ENCODE measurements at regions not wholly inside any gene's neighbourhood (a gene's known extent, or its start where the extent isn't known, plus 50 kb on each side); places are given as distances from the start of the nearest gene placed in this dataset.

DNA sequence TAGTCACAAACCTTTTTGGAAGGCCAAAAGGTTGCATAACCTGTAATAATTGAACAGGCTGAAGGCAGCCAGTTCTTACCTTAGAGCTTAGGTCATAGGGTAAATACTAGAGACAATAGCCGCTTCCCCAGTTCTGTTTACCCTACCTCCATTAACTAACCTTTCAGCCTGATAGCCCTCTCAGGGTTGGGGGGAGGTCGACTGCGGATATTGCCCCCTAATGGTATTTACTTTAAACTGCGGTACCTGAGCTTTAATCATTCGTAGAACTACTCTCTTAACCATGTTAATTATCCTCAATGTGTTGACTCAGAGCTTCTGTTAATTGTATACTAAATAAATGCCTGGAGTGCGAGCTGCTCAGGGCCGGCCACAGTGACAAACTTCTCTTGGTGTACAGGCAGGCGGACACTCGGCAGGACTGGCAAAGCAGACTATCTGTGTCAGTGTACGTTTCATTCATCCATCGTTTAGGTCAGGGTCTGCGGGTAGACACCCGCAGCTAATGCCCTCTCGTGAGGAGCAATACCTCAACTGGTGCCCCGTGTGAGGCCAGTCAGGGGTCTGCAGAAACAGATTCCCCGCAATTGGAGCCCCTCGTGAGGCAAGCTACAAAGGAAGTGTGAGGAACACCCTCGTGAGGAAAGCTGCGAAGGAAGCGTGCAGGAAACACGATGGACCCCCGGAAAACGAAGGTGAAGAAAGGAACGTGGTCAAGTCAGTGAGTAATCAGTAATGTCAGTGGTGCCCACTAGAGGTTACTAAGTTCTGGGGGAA is 115.3 kb upstream of the SCN7A start:
- Histone ChIP-seq H3K27ac (no peak overlapping the region), H3K4me3 (no peak overlapping the region), H3K9me3 (replicated peaks in 1 of 3) (no peaks in the 10 kb centered on the region), H3K36me3 (replicated peaks in 1 of 2) (no peaks in the 10 kb centered on the region), H3K27me3 (no peaks in the 10 kb centered on the region), H3K4me1 (replicated peaks in 1 of 2) (no peaks in the 10 kb centered on the region)
- TF ChIP-seq POLR2A (IDR thresholded peaks at IDR 0.05), result no peak
- intact Hi-C loops (cut with DNase I), result no loop called here
- DNase-seq, result no peak
- 62 to 82% (median 70%) methylated on average over 23 to 24 of the region's 24 CpGs for WGBS, 4 donors

GRCh38 chr2:166607880-166608279 is 113.8 kb upstream of the SCN7A start:
- no peaks in the 10 kb centered on the region for H3K9me3 ChIP-seq (replicated peaks in 1 of 3)
- intact Hi-C loops (cut with DNase I), result no loop called here
- TF ChIP-seq, protein P1, sequence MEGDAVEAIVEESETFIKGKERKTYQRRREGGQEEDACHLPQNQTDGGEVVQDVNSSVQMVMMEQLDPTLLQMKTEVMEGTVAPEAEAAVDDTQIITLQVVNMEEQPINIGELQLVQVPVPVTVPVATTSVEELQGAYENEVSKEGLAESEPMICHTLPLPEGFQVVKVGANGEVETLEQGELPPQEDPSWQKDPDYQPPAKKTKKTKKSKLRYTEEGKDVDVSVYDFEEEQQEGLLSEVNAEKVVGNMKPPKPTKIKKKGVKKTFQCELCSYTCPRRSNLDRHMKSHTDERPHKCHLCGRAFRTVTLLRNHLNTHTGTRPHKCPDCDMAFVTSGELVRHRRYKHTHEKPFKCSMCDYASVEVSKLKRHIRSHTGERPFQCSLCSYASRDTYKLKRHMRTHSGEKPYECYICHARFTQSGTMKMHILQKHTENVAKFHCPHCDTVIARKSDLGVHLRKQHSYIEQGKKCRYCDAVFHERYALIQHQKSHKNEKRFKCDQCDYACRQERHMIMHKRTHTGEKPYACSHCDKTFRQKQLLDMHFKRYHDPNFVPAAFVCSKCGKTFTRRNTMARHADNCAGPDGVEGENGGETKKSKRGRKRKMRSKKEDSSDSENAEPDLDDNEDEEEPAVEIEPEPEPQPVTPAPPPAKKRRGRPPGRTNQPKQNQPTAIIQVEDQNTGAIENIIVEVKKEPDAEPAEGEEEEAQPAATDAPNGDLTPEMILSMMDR (IDR thresholded peaks at IDR 0.05), result no peak
- no peak for TF ChIP-seq POLR2A (IDR thresholded peaks at IDR 0.05)
- H3K4me1 ChIP-seq (replicated peaks in 1 of 2), result no peaks in the 10 kb centered on the region
- no peaks in the 10 kb centered on the region for H3K27me3 ChIP-seq
- no peak overlapping the region for H3K27ac ChIP-seq
- no peak overlapping the region for H3K4me3 ChIP-seq
- 59 to 80% (median 69%) methylated on average over 2 of the region's 2 CpGs for WGBS, 4 donors
- H3K36me3 ChIP-seq (replicated peaks in 1 of 2), result no peaks in the 10 kb centered on the region
- no peak for DNase-seq

- no peak for DNase-seq
- 69 to 93% (median 81%) methylated on average over 1 of the region's 1 CpG for WGBS, 4 donors
These were observed 99.4 kb upstream of the SCN7A start for GRCh38 chr2:166593403-166593802.

DNA sequence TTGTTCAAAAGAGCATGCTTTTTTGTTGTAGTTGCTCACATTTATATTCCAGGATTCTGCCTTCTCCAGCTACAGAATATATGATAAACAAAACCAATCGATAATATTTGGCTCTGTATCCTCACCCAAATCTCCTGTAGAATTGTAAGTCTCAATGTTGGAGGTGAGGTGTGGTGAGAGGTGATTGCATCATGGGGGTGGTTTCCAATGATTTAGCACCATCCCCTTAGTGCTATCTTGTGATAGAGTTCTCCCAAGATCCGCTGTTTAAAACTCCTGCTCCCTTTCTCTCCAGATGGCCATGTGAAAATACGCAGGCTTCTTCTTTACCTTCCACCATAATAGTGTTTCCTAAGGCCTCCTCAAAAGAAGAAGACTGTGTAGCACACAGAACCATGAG is 98.7 kb upstream of the SCN7A start:
- Histone ChIP-seq H3K9me3 (replicated peaks in 1 of 3) (no peaks in the 10 kb centered on the region), H3K4me3 (no peak overlapping the region), H3K27me3 (no peaks in the 10 kb centered on the region), H3K36me3 (replicated peaks in 1 of 2) (no peaks in the 10 kb centered on the region), H3K27ac (no peak overlapping the region), H3K4me1 (replicated peaks in 1 of 2) (no peaks in the 10 kb centered on the region)
- 82 to 91% (median 85%) methylated on average over 3 of the region's 3 CpGs for WGBS, 4 donors
- no peak for TF ChIP-seq POLR2A (IDR thresholded peaks at IDR 0.05)
- TF ChIP-seq, protein P1 (IDR thresholded peaks at IDR 0.05), result no peak
- intact Hi-C loops (cut with DNase I), result no loop called here
- no peak for DNase-seq

More at GRCh38 chr2:166593403-166593802, 99.4 kb upstream of the SCN7A start:
- Histone ChIP-seq H3K9me3 (replicated peaks in 1 of 3) (no peaks in the 10 kb centered on the region), H3K4me3 (no peak overlapping the region), H3K27ac (no peak overlapping the region), H3K4me1 (replicated peaks in 1 of 2) (no peaks in the 10 kb centered on the region), H3K27me3 (no peaks in the 10 kb centered on the region), H3K36me3 (replicated peaks in 1 of 2) (no peaks in the 10 kb centered on the region)
- intact Hi-C loops (cut with DNase I), result no loop called here
- TF ChIP-seq, protein P1 (IDR thresholded peaks at IDR 0.05), result no peak
- no peak for TF ChIP-seq POLR2A (IDR thresholded peaks at IDR 0.05)

- no peak overlapping the region for H3K27ac ChIP-seq
- H3K4me1 ChIP-seq (replicated peaks in 1 of 2), result no peaks in the 10 kb centered on the region
- no peak overlapping the region for H3K4me3 ChIP-seq
- 0% methylated on average over 1 of the region's 1 CpG for WGBS, 4 donors
- no peaks in the 10 kb centered on the region for H3K27me3 ChIP-seq
- TF ChIP-seq, protein P1 (IDR thresholded peaks at IDR 0.05), result no peak
- no peak for TF ChIP-seq POLR2A (IDR thresholded peaks at IDR 0.05)
- no peaks in the 10 kb centered on the region for H3K9me3 ChIP-seq (replicated peaks in 1 of 3)
- H3K36me3 ChIP-seq (replicated peaks in 1 of 2), result no peaks in the 10 kb centered on the region
- intact Hi-C loops (cut with DNase I), result no loop called here
- DNase-seq, result no peak
These were observed 97.2 kb upstream of the SCN7A start for GRCh38 chr2:166591226-166591625.
